ENCODE measurements at regions not wholly inside any gene's neighbourhood (a gene's known extent, or its start where the extent isn't known, plus 50 kb on each side); places are given as distances from the start of the nearest gene placed in this dataset.

GRCh38 chr9:29332789-29333188, 1759.5 kb upstream of the C9orf72 start:
- no peaks in the 10 kb centered on the region for H4K20me1 ChIP-seq (ENCODE audit: control insufficient read depth, insufficient read depth, low read depth, low read length)
- TF ChIP-seq EZH2phosphoT487 (IDR thresholded peaks at IDR 0.05; ENCODE audit: borderline replicate concordance, low read length): no peak
- no peak for TF ChIP-seq CTCF (IDR thresholded peaks at IDR 0.05; ENCODE audit: low read depth, low read length, poor library complexity, severe bottlenecking)
- H3K27ac ChIP-seq (ENCODE audit: low read depth, low read length): no peak overlapping the region
- H3K4me2 ChIP-seq (ENCODE audit: low read length): no peak overlapping the region
- H3K9me2 ChIP-seq (replicated peaks; ENCODE audit: control insufficient read depth, low read length): no peaks in the 10 kb centered on the region
- H3K79me2 ChIP-seq (ENCODE audit: control insufficient read depth, low read length): no peaks in the 10 kb centered on the region
- H3K4me1 ChIP-seq (ENCODE audit: control insufficient read depth, low read length): no peaks in the 10 kb centered on the region
- no peaks in the 10 kb centered on the region for H3K27me3 ChIP-seq (ENCODE audit: control insufficient read depth, low read length)
- no peaks in the 10 kb centered on the region for H3K9me3 ChIP-seq (ENCODE audit: control insufficient read depth, insufficient read depth, low read length)
- H3F3A ChIP-seq (ENCODE audit: control insufficient read depth, insufficient read depth): no peaks in the 10 kb centered on the region
- H3K36me3 ChIP-seq (ENCODE audit: control insufficient read depth, low read length): no peaks in the 10 kb centered on the region
- no peak overlapping the region for H3K4me3 ChIP-seq (ENCODE audit: low read length)

DNA sequence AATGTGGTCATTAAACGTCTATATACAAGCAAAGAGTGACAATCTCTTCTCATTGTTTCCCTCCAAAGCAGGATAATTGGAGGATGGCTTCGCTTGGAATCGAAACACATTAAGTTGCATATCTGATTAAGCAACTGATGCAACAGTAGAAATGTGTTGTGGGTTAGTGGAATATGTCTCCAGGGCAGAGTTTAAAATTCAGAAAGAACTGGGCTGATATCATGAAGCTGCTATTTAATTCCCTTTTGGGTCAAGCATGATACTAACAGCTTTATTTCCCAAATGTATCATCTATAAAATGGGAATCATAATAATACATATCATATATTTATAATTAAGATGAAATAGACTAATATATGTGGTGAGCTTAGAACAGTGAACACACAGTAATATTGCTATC, 1763.0 kb upstream of the C9orf72 start:
- TF ChIP-seq EZH2phosphoT487 (IDR thresholded peaks at IDR 0.05; ENCODE audit: borderline replicate concordance, low read length) (no peak), CTCF (IDR thresholded peaks at IDR 0.05; ENCODE audit: low read depth, low read length, poor library complexity, severe bottlenecking) (no peak)
- Histone ChIP-seq H3K4me3 (ENCODE audit: low read length) (no peak overlapping the region), H3K4me1 (ENCODE audit: control insufficient read depth, low read length) (no peaks in the 10 kb centered on the region), H3K36me3 (ENCODE audit: control insufficient read depth, low read length) (no peaks in the 10 kb centered on the region), H3K27me3 (ENCODE audit: control insufficient read depth, low read length) (no peaks in the 10 kb centered on the region), H3K79me2 (ENCODE audit: control insufficient read depth, low read length) (no peaks in the 10 kb centered on the region), H3K9me2 (replicated peaks; ENCODE audit: control insufficient read depth, low read length) (no peaks in the 10 kb centered on the region), H4K20me1 (ENCODE audit: control insufficient read depth, insufficient read depth, low read depth, low read length) (no peaks in the 10 kb centered on the region), H3K9me3 (ENCODE audit: control insufficient read depth, insufficient read depth, low read length) (no peaks in the 10 kb centered on the region), H3F3A (ENCODE audit: control insufficient read depth, insufficient read depth) (no peaks in the 10 kb centered on the region), H3K27ac (ENCODE audit: low read depth, low read length) (no peak overlapping the region), H3K4me2 (ENCODE audit: low read length) (no peak overlapping the region)

GRCh38 chr9:29339387-29339786, 1766.1 kb upstream of the C9orf72 start:
- H3K9me3 ChIP-seq (ENCODE audit: control insufficient read depth, insufficient read depth, low read length): no peaks in the 10 kb centered on the region
- no peaks in the 10 kb centered on the region for H3K36me3 ChIP-seq (ENCODE audit: control insufficient read depth, low read length)
- no peaks in the 10 kb centered on the region for H3F3A ChIP-seq (ENCODE audit: control insufficient read depth, insufficient read depth)
- H3K27me3 ChIP-seq (ENCODE audit: control insufficient read depth, low read length): no peaks in the 10 kb centered on the region
- no peaks in the 10 kb centered on the region for H4K20me1 ChIP-seq (ENCODE audit: control insufficient read depth, insufficient read depth, low read depth, low read length)
- TF ChIP-seq EZH2phosphoT487 (IDR thresholded peaks at IDR 0.05; ENCODE audit: borderline replicate concordance, low read length): no peak
- TF ChIP-seq CTCF (IDR thresholded peaks at IDR 0.05; ENCODE audit: low read depth, low read length, poor library complexity, severe bottlenecking): no peak
- no peak overlapping the region for H3K4me2 ChIP-seq (ENCODE audit: low read length)
- no peaks in the 10 kb centered on the region for H3K9me2 ChIP-seq (replicated peaks; ENCODE audit: control insufficient read depth, low read length)
- H3K4me1 ChIP-seq (ENCODE audit: control insufficient read depth, low read length): no peaks in the 10 kb centered on the region
- H3K79me2 ChIP-seq (ENCODE audit: control insufficient read depth, low read length): no peaks in the 10 kb centered on the region
- H3K27ac ChIP-seq (ENCODE audit: low read depth, low read length): no peak overlapping the region
- no peak overlapping the region for H3K4me3 ChIP-seq (ENCODE audit: low read length)

DNA sequence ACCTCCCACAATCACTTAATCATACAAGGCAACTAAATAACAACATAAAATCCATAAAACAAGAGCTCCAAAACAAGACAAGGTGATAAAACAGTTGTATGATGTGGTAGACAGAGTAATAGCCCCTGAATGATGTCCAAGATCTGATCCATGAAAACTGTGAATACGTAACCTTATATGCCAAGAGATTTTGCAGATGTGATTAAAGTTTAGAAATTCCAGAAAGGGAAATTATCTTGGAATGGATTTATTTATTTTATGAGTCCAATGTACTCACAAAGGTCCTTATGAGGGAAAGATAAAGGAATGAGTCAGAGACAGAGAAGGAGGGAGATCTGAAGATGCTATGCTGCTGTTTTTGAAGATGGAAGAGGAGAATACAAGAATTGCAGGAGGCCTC, 1775.7 kb upstream of the C9orf72 start:
- Histone ChIP-seq H3K27me3 (ENCODE audit: control insufficient read depth, low read length) (no peaks in the 10 kb centered on the region), H3K9me2 (replicated peaks; ENCODE audit: control insufficient read depth, low read length) (no peaks in the 10 kb centered on the region), H3K79me2 (ENCODE audit: control insufficient read depth, low read length) (no peaks in the 10 kb centered on the region), H3F3A (ENCODE audit: control insufficient read depth, insufficient read depth) (no peaks in the 10 kb centered on the region), H3K36me3 (ENCODE audit: control insufficient read depth, low read length) (no peaks in the 10 kb centered on the region), H4K20me1 (ENCODE audit: control insufficient read depth, insufficient read depth, low read depth, low read length) (no peaks in the 10 kb centered on the region), H3K4me3 (ENCODE audit: low read length) (no peak overlapping the region), H3K4me2 (ENCODE audit: low read length) (no peak overlapping the region), H3K27ac (ENCODE audit: low read depth, low read length) (no peak overlapping the region), H3K4me1 (ENCODE audit: control insufficient read depth, low read length) (no peaks in the 10 kb centered on the region), H3K9me3 (ENCODE audit: control insufficient read depth, insufficient read depth, low read length) (no peaks in the 10 kb centered on the region)
- TF ChIP-seq EZH2phosphoT487 (IDR thresholded peaks at IDR 0.05; ENCODE audit: borderline replicate concordance, low read length) (no peak), CTCF (IDR thresholded peaks at IDR 0.05; ENCODE audit: low read depth, low read length, poor library complexity, severe bottlenecking) (no peak)

All from DOHH2 (cell line).